HG03097 (cell line): ENCODE measurements at regions not wholly inside any gene's neighbourhood (a gene's known extent, or its start where the extent isn't known, plus 50 kb on each side); places are given as distances from the start of the nearest gene placed in this dataset.
"Not testable (repeated sequence)": the region's sequence is repeated elsewhere in the genome, so short reads cannot be mapped to it uniquely, and the experiment has no call there.

ENCODE experiments used
- ATAC-seq: cut with Tn5 transposase; IDR thresholded peaks from one replicate; pipeline ENCODE4 v1.9.1; 2021; ENCODE audit not compliant: unreplicated experiment, low FRiP score

DNA sequence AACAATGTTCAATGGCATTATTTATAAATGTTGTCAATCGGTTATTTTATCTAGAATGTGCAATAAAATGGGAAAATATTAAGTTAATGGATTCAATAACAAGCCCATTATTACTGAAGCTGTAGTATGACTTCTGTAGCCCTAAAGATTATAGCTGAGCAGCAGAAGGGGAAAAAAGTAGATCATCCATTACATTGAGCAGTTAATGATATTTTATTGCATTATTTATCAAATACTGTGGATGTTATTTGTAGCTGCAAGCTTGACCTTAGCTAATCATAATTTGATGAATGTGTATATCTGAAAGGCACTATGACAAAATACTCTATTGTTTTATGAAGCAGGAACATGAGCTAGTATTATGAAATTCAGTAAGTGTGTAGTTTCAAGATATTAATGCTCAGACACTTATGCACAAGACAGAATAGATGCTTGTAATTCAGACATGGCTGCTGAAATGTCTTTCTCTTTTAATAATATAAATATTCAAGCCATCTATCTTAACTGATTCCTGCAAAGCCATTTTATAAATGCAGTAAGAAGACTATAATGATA is 131.5 kb upstream of the MGAT4C start:
- ATAC-seq = no peak

DNA sequence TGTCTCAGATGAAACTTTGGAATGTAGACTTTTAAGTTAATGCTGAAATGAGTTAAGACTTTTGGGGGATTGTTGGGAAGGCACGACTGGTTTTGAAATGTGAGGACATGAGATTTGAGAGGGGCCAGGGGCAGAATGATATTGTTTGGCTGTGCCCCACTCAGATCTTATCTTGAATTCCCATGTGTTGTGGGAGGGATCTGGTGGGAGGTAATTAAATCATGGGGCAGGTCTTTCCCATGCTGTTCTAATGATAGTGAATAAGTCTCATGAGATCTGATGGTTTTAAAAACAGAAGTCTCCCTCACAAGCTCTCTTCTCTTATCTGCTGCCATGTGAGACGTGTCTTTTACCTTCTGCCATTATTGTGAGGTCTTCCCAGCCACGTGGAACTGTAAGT is 127.6 kb upstream of the MGAT4C start:
- ATAC-seq = not testable (repeated sequence)

DNA sequence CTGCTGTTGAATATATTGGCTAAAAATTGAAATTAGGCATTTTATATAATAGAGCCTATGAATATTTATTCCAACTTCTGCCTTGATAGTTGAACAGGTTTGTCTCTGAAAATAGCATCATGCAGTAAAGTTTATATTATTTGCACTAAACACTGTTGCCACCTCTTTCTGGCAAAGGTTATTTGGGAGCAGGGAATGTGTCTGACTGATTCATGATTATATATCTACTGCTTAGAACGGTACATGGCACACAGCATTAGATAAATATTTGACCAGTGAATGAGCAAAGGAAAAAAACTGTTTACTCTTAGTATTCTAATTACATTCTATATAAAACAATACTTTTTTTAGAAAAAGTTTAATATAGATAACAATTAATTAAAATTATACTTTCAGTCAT is 123.1 kb upstream of the MGAT4C start:
- ATAC-seq = no peak

DNA sequence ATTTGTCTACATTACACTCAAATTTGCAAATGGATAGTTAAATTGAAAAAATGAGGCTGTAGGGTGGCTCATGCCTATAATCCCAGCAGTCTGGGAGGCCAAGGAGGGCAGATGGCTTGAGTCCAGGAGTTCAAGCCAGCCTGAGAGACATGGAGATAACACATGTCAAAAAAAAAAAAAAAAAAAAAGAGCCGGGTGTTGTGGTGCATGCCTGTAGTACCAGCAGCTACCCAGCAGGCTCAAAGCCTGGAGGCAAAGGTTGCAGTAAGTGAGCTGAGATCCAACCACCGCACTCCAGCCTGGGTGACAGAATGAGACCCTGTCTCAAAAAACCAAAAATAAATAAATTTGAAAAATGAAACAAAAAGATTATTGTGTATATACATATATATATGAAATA is 119.9 kb upstream of the MGAT4C start:
- no peak for ATAC-seq

DNA sequence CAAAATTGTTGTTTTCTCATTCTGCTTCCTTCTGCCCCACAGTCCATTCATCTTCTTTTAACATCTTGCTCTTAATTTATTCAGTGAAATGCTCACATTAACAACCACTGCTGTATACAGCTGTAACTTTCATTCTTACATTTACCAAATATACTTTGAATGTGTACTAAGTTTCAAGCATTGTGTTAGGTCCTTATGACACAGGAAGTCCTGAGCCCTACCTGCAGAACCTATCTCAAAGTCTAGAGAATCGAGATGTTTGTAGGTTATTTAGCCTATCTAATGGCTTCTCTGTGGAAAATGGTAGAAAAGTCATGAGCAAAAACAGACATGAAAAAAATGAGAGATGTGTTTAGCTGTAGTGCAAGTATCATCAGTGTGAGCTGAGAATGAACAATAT is 117.6 kb upstream of the MGAT4C start:
- ATAC-seq = no peak

DNA sequence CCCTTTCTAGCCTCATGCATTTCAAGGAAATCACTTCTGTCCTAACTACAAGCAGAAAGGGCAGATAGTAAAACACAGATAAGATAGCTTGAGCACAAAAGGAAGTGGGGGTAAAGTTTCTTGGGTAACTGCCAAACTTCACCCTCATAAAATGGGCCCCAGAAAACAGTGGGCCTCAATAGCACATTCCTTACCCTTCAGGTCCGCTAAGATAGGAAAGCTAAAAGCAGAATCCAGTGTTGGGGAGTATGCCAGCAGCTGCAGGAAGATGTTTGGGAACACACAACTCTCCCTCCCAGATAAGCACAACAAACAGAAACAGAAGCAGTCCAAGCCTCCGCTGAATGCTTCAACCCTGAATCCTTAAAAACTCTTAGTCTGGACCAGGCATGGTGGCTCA is 110.9 kb upstream of the MGAT4C start:
- no peak for ATAC-seq

DNA sequence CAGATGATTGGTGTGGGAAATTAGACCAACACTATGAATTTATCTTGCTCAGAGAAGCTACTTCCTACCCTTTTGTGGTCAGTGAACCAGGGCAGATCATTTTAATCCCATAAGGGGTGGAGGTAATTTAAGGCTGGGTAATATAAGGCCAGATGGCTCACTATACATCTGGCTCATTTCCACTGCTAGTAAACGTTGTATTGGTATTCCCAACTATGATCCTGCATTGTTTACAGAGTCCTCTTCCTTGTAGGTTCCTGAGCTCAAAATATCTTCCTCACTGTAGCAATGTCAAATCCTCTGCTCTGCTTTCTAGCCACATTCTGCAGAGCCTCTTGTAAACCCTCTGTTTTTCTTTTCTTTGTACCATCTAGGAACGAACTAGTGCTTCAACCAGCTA is 93.0 kb upstream of the MGAT4C start:
- no peak for ATAC-seq

DNA sequence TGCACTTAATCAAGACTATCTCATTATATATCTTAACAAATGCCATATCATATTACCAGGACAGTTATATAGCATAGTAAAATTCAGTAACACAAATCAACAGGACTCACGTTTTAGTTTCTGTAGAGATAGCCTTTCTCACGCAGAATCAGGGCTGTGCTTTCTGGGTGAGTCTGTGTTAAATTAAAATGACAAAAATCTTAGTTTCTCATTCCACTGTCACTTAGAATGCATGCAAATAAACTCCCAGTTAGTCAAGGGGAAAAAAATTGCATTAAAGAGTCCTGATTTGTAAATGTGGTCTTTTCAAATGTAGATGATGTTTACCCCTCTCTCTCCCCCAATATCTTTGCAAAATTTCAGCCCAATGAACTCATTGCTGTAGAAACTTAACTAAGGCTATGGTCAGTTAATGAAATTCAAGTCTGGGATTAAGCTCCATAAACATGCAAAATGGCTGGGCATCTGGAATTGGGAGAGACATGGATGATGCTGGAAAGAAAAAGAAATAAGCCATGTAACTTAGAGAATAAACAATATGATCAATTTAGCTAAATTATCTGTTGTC is 77.8 kb upstream of the MGAT4C start:
- no peak for ATAC-seq

DNA sequence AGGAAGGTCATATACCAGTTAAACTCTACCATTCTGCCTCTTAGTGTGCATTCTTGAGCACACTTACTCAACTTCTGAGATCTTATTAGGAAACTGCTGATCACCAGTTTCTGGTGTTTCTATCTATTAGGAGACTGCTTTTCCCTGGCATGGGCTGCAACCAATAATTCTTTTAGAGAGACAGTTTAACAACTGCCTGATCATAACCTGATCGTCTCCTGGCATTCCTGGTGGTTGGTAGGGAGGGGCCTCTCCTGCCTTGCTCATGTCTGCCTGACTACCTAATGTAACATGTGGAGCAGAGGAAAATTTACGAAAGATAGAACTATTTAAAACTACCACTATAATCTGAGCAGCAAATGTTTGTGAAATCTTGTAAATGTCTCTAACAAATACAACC is 75.3 kb upstream of the MGAT4C start:
- ATAC-seq = no peak

DNA sequence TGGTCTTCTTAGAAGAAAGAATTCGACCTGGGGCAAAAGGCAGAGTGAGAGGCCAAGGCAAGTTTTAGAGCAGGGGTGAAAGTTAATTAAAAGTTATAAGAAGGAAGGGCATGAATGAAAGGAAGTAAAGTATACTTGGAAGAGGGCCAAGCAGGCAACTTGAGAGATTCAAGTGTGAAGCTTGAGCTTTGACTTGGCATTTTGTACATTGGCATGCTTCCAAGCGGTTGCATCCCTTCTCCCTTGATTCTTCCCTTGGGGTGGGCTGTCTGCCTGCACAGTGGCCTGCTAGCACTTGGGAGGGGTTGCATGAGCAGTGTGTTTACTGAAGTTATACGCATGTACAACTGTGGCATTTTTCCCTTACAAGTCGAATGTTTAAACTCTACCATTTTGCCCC is 74.8 kb upstream of the MGAT4C start:
- ATAC-seq = no peak

DNA sequence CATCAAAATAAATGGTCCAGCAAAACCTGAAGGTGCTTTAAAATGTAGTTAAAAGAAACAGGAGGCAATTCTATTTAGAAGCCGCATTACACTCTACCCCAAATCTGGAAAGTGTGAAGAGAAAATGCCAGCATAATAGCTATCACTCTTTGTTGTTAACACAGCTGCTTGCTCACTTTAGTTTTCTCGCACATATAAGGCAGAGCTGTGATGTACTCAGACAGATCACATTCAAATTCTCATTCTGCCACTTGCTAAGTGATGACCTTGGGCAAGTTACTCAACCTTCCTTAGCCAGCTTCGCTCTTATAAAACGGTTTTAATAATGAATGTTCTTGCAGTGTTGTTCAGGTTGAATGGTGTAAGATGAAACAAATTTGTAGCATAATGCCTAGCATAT is 56.0 kb upstream of the MGAT4C start:
- ATAC-seq = no peak
